ENCODE measurements at regions not wholly inside any gene's neighbourhood (a gene's known extent, or its start where the extent isn't known, plus 50 kb on each side); places are given as distances from the start of the nearest gene placed in this dataset.

DNA sequence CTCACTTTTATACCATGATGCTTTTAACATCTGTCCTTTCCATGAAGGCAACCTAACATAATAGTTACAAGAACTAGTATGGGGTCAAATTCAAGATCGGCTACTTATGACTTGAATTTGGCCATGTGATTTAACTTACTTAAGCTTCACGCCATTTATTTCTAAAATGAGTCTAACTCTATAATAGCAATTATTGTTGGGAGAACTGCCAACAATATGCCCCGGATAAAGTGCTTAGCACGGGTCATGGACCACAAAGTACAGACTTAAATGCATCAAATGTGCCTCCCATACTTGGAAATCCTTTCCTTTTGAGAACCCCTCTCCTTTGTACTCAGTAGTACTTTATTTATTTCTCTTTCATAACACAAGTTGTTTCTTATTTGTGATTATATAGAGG lies 1603.6 kb upstream of the GOT2 start:
- no peak for TF ChIP-seq POLR2AphosphoS5 (IDR thresholded peaks at IDR 0.05)
- TF ChIP-seq POLR2A (IDR thresholded peaks at IDR 0.05): no peak
